Ishikawa (cell line): ENCODE measurements at regions not wholly inside any gene's neighbourhood (a gene's known extent, or its start where the extent isn't known, plus 50 kb on each side); places are given as distances from the start of the nearest gene placed in this dataset.

ENCODE experiments used
- CEBPB ChIP-seq: IDR thresholded peaks from 2 replicates; pipeline ENCODE4 v1.6.1; 2012
- CREB1 ChIP-seq: IDR thresholded peaks from 2 replicates; pipeline ENCODE4 v1.6.1; 2012; ENCODE audit warnings: low read depth
- EGR1 ChIP-seq: IDR thresholded peaks from 2 replicates; pipeline ENCODE4 v1.6.1; 2012
- EP300 ChIP-seq: IDR thresholded peaks from 2 replicates; pipeline ENCODE4 v1.6.1; 2012; ENCODE audit warnings: borderline replicate concordance
- FOXM1 ChIP-seq: IDR thresholded peaks from 2 replicates; pipeline ENCODE4 v1.6.1; 2012; ENCODE audit warnings: low read depth, borderline replicate concordance
- MAX ChIP-seq: IDR thresholded peaks from 2 replicates; pipeline ENCODE4 v1.6.1; 2012
- NFIC ChIP-seq: IDR thresholded peaks from 2 replicates; pipeline ENCODE4 v1.6.1; 2012
- RAD21 ChIP-seq: IDR thresholded peaks from 2 replicates; pipeline ENCODE4 v1.6.1; 2012; ENCODE audit warnings: low read depth
- TAF1 ChIP-seq: IDR thresholded peaks from 2 replicates; pipeline ENCODE4 v1.6.1; 2012; ENCODE audit warnings: low read depth, mild to moderate bottlenecking
- TCF12 ChIP-seq: IDR thresholded peaks from 2 replicates; pipeline ENCODE4 v1.6.1; 2012; ENCODE audit warnings: low read depth
- TEAD4 ChIP-seq: IDR thresholded peaks from 2 replicates; pipeline ENCODE4 v1.6.1; 2012
- YY1 ChIP-seq: IDR thresholded peaks from 2 replicates; pipeline ENCODE4 v1.6.1; 2012; ENCODE audit warnings: low read depth
- ZBTB7A ChIP-seq: IDR thresholded peaks from 2 replicates; pipeline ENCODE4 v1.6.1; 2012; ENCODE audit warnings: low read depth
- TF ChIP-seq, protein P1 (sequence below): IDR thresholded peaks from 2 replicates; pipeline ENCODE4 v1.6.1; 2012; ENCODE audit warnings: low read depth, mild to moderate bottlenecking
- TF ChIP-seq, protein P2 (sequence below): IDR thresholded peaks from 2 replicates; pipeline ENCODE4 v1.6.1; 2012

DNA sequence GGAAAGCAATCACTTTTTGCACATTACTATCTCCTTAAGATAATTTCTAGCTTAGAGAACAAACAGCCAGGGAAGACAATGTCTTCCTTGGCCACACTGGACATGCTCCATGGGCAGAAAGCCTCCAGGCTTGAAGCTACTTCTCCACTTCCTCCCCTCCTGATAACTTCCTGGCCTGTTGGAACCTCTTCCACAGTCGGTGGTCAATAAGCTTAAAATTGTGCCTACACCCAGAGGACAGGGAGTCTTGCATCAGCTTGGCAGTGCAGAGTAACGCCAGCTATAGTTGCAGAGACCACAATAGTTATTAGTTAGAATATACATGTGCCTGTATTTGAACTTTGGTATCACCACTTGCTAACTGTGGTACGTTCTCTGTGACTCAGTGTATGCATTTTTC is 58.1 kb upstream of the ABCA1 start:
- TF ChIP-seq ZBTB7A: no peak
- TF ChIP-seq YY1: no peak
- TF ChIP-seq TEAD4: no peak
- no peak for TF ChIP-seq FOXM1
- TF ChIP-seq, protein P1, sequence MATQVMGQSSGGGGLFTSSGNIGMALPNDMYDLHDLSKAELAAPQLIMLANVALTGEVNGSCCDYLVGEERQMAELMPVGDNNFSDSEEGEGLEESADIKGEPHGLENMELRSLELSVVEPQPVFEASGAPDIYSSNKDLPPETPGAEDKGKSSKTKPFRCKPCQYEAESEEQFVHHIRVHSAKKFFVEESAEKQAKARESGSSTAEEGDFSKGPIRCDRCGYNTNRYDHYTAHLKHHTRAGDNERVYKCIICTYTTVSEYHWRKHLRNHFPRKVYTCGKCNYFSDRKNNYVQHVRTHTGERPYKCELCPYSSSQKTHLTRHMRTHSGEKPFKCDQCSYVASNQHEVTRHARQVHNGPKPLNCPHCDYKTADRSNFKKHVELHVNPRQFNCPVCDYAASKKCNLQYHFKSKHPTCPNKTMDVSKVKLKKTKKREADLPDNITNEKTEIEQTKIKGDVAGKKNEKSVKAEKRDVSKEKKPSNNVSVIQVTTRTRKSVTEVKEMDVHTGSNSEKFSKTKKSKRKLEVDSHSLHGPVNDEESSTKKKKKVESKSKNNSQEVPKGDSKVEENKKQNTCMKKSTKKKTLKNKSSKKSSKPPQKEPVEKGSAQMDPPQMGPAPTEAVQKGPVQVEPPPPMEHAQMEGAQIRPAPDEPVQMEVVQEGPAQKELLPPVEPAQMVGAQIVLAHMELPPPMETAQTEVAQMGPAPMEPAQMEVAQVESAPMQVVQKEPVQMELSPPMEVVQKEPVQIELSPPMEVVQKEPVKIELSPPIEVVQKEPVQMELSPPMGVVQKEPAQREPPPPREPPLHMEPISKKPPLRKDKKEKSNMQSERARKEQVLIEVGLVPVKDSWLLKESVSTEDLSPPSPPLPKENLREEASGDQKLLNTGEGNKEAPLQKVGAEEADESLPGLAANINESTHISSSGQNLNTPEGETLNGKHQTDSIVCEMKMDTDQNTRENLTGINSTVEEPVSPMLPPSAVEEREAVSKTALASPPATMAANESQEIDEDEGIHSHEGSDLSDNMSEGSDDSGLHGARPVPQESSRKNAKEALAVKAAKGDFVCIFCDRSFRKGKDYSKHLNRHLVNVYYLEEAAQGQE: no peak
- no peak for TF ChIP-seq EGR1
- TF ChIP-seq TAF1: no peak
- TF ChIP-seq, protein P2, sequence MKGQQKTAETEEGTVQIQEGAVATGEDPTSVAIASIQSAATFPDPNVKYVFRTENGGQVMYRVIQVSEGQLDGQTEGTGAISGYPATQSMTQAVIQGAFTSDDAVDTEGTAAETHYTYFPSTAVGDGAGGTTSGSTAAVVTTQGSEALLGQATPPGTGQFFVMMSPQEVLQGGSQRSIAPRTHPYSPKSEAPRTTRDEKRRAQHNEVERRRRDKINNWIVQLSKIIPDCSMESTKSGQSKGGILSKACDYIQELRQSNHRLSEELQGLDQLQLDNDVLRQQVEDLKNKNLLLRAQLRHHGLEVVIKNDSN: no peak
- no peak for TF ChIP-seq MAX
- no peak for TF ChIP-seq TCF12
- TF ChIP-seq CEBPB: no peak
- TF ChIP-seq EP300: no peak
- no peak for TF ChIP-seq RAD21
- TF ChIP-seq CREB1: no peak
- no peak for TF ChIP-seq NFIC

DNA sequence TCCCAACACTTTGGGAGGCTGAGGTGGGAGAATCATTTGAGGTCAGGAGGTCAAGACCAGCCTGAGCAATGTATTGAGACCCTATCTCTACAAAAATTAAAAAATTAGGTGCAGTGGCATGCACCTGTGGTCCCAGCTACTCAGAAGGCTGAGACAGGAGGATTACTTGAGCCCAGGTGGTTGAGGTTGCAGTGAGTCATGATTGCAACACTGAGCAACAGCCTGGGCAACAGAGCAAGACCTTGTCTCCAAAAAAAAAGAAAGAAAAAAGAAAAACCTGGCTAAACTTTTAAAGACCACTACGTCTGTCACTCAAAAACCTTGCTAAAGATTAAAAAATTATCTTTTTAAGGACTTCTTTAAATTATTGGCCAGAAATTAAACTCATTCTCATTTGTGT is 59.8 kb upstream of the ABCA1 start:
- TF ChIP-seq EP300 (no peak), TAF1 (no peak), NFIC (no peak), TEAD4 (no peak), CEBPB (peak; percentile 59; the same call in 1 of the 2 replicates)
- TF ChIP-seq, protein P2: no peak

- TF ChIP-seq MAX: no peak
- TF ChIP-seq, protein P1: no peak
- TF ChIP-seq NFIC: no peak
- no peak for TF ChIP-seq TAF1
- TF ChIP-seq FOXM1: no peak
- no peak for TF ChIP-seq TCF12
- no peak for TF ChIP-seq EGR1
- no peak for TF ChIP-seq TEAD4
- no peak for TF ChIP-seq YY1
- no peak for TF ChIP-seq RAD21
- no peak for TF ChIP-seq CREB1
- TF ChIP-seq, protein P2: no peak
- no peak for TF ChIP-seq ZBTB7A
- TF ChIP-seq EP300: no peak
- no peak for TF ChIP-seq CEBPB
Measured at GRCh38 chr9:104988539-104988938, 60.6 kb upstream of the ABCA1 start.

DNA sequence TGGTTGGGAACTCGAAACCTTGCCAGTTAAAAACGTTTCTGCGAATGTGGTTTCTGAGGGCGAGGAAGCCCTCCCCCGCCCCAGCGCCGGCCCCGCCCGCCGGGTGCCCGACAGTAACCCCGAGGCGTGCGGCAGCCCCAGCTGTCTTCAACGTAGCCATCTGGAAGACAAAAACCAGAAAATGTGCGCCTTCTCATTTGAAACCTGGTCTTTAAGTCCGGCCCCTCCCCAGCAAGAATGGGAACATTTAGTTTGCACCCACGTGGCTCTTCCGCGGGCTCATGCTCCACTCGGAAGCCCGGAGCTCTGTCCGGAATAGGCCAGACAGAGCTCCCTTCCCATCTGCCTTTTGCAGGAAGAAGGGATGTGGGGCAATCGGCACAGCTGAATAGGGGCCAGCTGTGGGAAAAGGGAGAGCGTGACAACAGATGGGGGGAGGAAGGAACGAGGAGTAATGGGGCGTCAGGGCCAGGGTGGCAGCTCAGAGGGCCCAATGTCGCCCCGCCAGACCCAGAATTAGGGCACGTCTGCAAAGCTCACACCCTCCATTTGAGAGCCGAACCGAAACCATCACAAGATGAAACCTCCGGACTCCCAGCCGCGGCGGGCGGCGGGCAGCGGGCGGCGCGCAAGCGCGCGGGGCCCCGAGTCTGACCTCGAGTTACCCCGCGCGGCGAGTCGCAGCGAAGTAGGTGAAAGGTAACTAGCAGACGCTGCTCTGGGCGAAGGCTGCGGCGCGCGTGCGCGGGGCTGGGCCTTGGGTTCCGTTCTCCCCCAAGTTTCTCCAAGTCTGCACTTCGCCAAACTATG is 63.4 kb upstream of the ABCA1 start:
- TF ChIP-seq TAF1 (peak; percentile 26; the same call in 1 of the 2 replicates), TCF12 (0 out of 2 replicates have a peak, but pooled peaks have one; percentile 21), CREB1 (no peak), EP300 (no peak), RAD21 (no peak), MAX (peak; percentile 83; the same call in 1 of the 2 replicates), CEBPB (no peak), TEAD4 (no peak), ZBTB7A (no peak), EGR1 (no peak), YY1 (no peak), NFIC (no peak)
- TF ChIP-seq, protein P1: no peak
- TF ChIP-seq, protein P2: 0 out of 2 replicates have a peak, but pooled peaks have one; percentile 29
